H1 (cell line): ENCODE measurements at regions not wholly inside any gene's neighbourhood (a gene's known extent, or its start where the extent isn't known, plus 50 kb on each side); places are given as distances from the start of the nearest gene placed in this dataset.

Experiments used
- CTCF ChIA-PET: fragments of 300-600 bp; sonication (Branson Sonifier 250); formaldehyde crosslinking; loops from one replicate; lab custom pipeline; 2021; ENCODE audit not compliant: partially characterized antibody; lab: Charles Lee
- POLR2A ChIA-PET: fragments of 300-600 bp; sonication (Branson Sonifier 250); formaldehyde crosslinking; loops from one replicate; lab custom pipeline; 2021; ENCODE audit warnings: inconsistent platforms; ENCODE audit not compliant: partially characterized antibody; lab: Charles Lee
- DNase-seq, 2 experiments: peaks; one replicate each; pipeline versions ENCODE4 v3.0.0 to v3.0.0-alpha.2; 2010 to 2022; ENCODE audit warnings: low spot score in 2 of 2, low read depth in 1 of 2, mixed read lengths in 1 of 2
- FAIRE-seq: peaks from 2 replicates; lab custom pipeline; 2011; peaks lifted over from hg19 to GRCh38; lab: Jason Lieb, UNC
- H2AFZ ChIP-seq: 2 replicates; pipeline ENCODE4 v1.8.1; 2012; ENCODE audit warnings: low read length, inconsistent platforms
- H2AK5ac ChIP-seq: 2 replicates; pipeline ENCODE4 v1.6.1; 2013; ENCODE audit warnings: low read depth, low read length
- H2BK120ac ChIP-seq: replicated peaks from 2 replicates; pipeline ENCODE3; 2013; ENCODE audit warnings: low read depth, low read length, inconsistent platforms
- H2BK12ac ChIP-seq: 2 replicates; pipeline ENCODE4 v1.6.1; 2013; ENCODE audit warnings: low read depth, low read length
- H2BK15ac ChIP-seq: 2 replicates; pipeline ENCODE4 v1.6.1; 2013; ENCODE audit warnings: low read length
- H2BK20ac ChIP-seq: 2 replicates; pipeline ENCODE4 v1.6.1; 2013; ENCODE audit warnings: low read length
- H2BK5ac ChIP-seq: 2 replicates; pipeline ENCODE4 v1.6.1; 2013; ENCODE audit warnings: low read depth, low read length
- H3K14ac ChIP-seq: 2 replicates; pipeline ENCODE4 v1.6.1; 2013; ENCODE audit warnings: inconsistent platforms; ENCODE audit not compliant: insufficient read length
- H3K18ac ChIP-seq: 2 replicates; pipeline ENCODE4 v1.6.1; 2013; ENCODE audit warnings: low read length; ENCODE audit errors: extremely low read depth
- H3K23ac ChIP-seq: 2 replicates; pipeline ENCODE4 v1.6.1; 2013; ENCODE audit warnings: inconsistent platforms; ENCODE audit not compliant: insufficient read length
- H3K23me2 ChIP-seq: 2 replicates; pipeline ENCODE4 v1.6.1; 2013; ENCODE audit warnings: low read depth, low read length
- H3K27ac ChIP-seq: 2 replicates; pipeline ENCODE4 v1.6.1; 2011; ENCODE audit warnings: low read depth, low read length, inconsistent platforms
- H3K27me3 ChIP-seq, 4 experiments: replicated peaks in 1 of 4; 1 replicate in 1 of 4; 2 replicates in 3 of 4; pipeline versions ENCODE4 v1.6.1 to v1.8.1; 2011 to 2013; ENCODE audit warnings: low read length in 3 of 4, mild to moderate bottlenecking in 3 of 4, inconsistent platforms in 2 of 4, mixed read lengths in 2 of 4, moderate library complexity in 1 of 4; ENCODE audit not compliant: control insufficient read depth in 3 of 4, insufficient read depth in 3 of 4; ENCODE audit errors: extremely low read depth in 1 of 4
- H3K36me3 ChIP-seq, 4 experiments: 2 replicates each; pipeline versions ENCODE4 v1.6.1 to v1.8.1; 2011 to 2013; ENCODE audit warnings: mild to moderate bottlenecking in 4 of 4, low read length in 3 of 4, moderate library complexity in 2 of 4, control low read depth in 1 of 4, inconsistent platforms in 1 of 4; ENCODE audit not compliant: insufficient read depth in 4 of 4, control insufficient read depth in 2 of 4
- H3K4ac ChIP-seq: replicated peaks from 2 replicates; pipeline ENCODE3; 2013; ENCODE audit warnings: low read length, low read depth, mixed read lengths, inconsistent platforms; ENCODE audit not compliant: insufficient read length
- H3K4me1 ChIP-seq, 4 experiments: replicated peaks in 1 of 4; 1 replicate in 1 of 4; 2 replicates in 3 of 4; pipeline versions ENCODE4 v1.6.1 to v1.8.1; 2011 to 2013; ENCODE audit warnings: low read length in 3 of 4, inconsistent platforms in 2 of 4, mixed read lengths in 1 of 4; ENCODE audit not compliant: insufficient read depth in 4 of 4, control insufficient read depth in 3 of 4
- H3K4me2 ChIP-seq, 2 experiments: 2 replicates each; pipeline versions ENCODE4 v1.6.1 to v1.8.1; 2011 to 2013; ENCODE audit warnings: low read depth in 2 of 2, low read length in 2 of 2, control low read depth in 1 of 2, inconsistent platforms in 1 of 2, mild to moderate bottlenecking in 1 of 2; ENCODE audit not compliant: insufficient read depth in 1 of 2
- H3K4me3 ChIP-seq, 4 experiments: fragments of 200-600, 300-600 bp in 1 of 4; sonication (generic), shearing (Covaris generic), sonication (Bioruptor Twin) in 1 of 4; 2 replicates each; pipeline versions ENCODE4 v1.5.1 to v1.8.1; 2011 to 2016; ENCODE audit warnings: low read length in 4 of 4, low read depth in 3 of 4, control low read depth in 2 of 4, inconsistent platforms in 2 of 4, mild to moderate bottlenecking in 2 of 4, mixed read lengths in 1 of 4, moderate library complexity in 1 of 4; ENCODE audit not compliant: insufficient read depth in 2 of 4; ENCODE audit errors: extremely low read depth in 1 of 4
- H3K56ac ChIP-seq: replicated peaks from 2 replicates; pipeline ENCODE3; 2013; ENCODE audit warnings: low read depth, mild to moderate bottlenecking, mixed read lengths, low read length, inconsistent platforms; ENCODE audit not compliant: insufficient read length
- H3K79me1 ChIP-seq: 2 replicates; pipeline ENCODE4 v1.6.1; 2013; ENCODE audit warnings: low read depth, low read length, control low read depth
- H3K79me2 ChIP-seq, 2 experiments: 2 replicates each; pipeline versions ENCODE4 v1.6.1 to v1.8.1; 2012 to 2013; ENCODE audit warnings: low read length in 2 of 2, mild to moderate bottlenecking in 2 of 2, inconsistent platforms in 1 of 2; ENCODE audit not compliant: insufficient read depth in 2 of 2, control insufficient read depth in 1 of 2
- H3K9ac ChIP-seq, 4 experiments: replicated peaks in 1 of 4; 1 replicate in 1 of 4; 2 replicates in 3 of 4; pipeline versions ENCODE4 v1.6.1 to v1.8.1; 2011 to 2013; ENCODE audit warnings: low read depth in 3 of 4, low read length in 3 of 4, control low read depth in 2 of 4, mild to moderate bottlenecking in 2 of 4, moderate library complexity in 2 of 4, inconsistent platforms in 1 of 4; ENCODE audit errors: extremely low read depth in 1 of 4
- H3K9me3 ChIP-seq, 2 experiments: 2 replicates each; pipeline versions ENCODE4 v1.6.1 to v1.8.1; 2012 to 2013; ENCODE audit warnings: mild to moderate bottlenecking in 2 of 2, moderate library complexity in 2 of 2, control low read depth in 1 of 2, inconsistent platforms in 1 of 2, low read depth in 1 of 2, low read length in 1 of 2, mixed read lengths in 1 of 2; ENCODE audit not compliant: insufficient read depth in 2 of 2
- H4K20me1 ChIP-seq, 2 experiments: replicated peaks in 1 of 2; 2 replicates each; pipeline versions ENCODE3 to v1.8.1; 2011 to 2013; ENCODE audit warnings: inconsistent platforms in 2 of 2, low read length in 2 of 2, mild to moderate bottlenecking in 1 of 2; ENCODE audit not compliant: insufficient read depth in 2 of 2, control insufficient read depth in 1 of 2
- H4K5ac ChIP-seq: 2 replicates; pipeline ENCODE4 v1.6.1; 2013; ENCODE audit warnings: low read length, low read depth, mixed read lengths, inconsistent platforms; ENCODE audit not compliant: insufficient read length
- H4K8ac ChIP-seq: 2 replicates; pipeline ENCODE4 v1.8.0; 2013; ENCODE audit warnings: mild to moderate bottlenecking, moderate library complexity, low read length, inconsistent platforms; ENCODE audit not compliant: insufficient read depth; ENCODE audit errors: extremely low read depth
- H4K91ac ChIP-seq: replicated peaks from 2 replicates; pipeline ENCODE3; 2013; ENCODE audit warnings: low read length, mixed read lengths, inconsistent platforms; ENCODE audit not compliant: insufficient read length
- ATF3 ChIP-seq: IDR thresholded peaks from 2 replicates; pipeline ENCODE4 v1.6.1; 2011; ENCODE audit warnings: low read depth, mild to moderate bottlenecking, low read length; ENCODE audit not compliant: insufficient read depth
- CHD1 ChIP-seq: IDR thresholded peaks from 2 replicates; pipeline ENCODE4 v1.6.1; 2012; ENCODE audit warnings: low read depth, low read length, improper control_type of control experiment
- CREB1 ChIP-seq: IDR thresholded peaks from 2 replicates; pipeline ENCODE4 v1.6.1; 2012; ENCODE audit warnings: inconsistent platforms
- GABPA ChIP-seq: IDR thresholded peaks from 2 replicates; pipeline ENCODE4 v1.6.1; 2011; ENCODE audit warnings: mild to moderate bottlenecking, low read length, moderate library complexity, borderline replicate concordance; ENCODE audit not compliant: insufficient read depth
- JUND ChIP-seq: IDR thresholded peaks from 2 replicates; pipeline ENCODE4 v1.6.1; 2011; ENCODE audit warnings: mild to moderate bottlenecking, improper control_type of control experiment, low read length
- KDM4A ChIP-seq: IDR thresholded peaks from one replicate; pipeline ENCODE4 v1.7.1; 2012; ENCODE audit warnings: low read depth, mild to moderate bottlenecking, moderate library complexity, low read length, inconsistent platforms; ENCODE audit not compliant: severe bottlenecking
- POLR2AphosphoS5 ChIP-seq: IDR thresholded peaks from 2 replicates; pipeline ENCODE4 v1.6.1; 2011; ENCODE audit warnings: low read depth, low read length
- RXRA ChIP-seq: IDR thresholded peaks from 2 replicates; pipeline ENCODE4 v1.6.1; 2011; ENCODE audit warnings: low read depth, mild to moderate bottlenecking, low read length, moderate library complexity; ENCODE audit not compliant: insufficient read depth
- SAP30 ChIP-seq: fragments of 300-600 bp; sonication (generic); IDR thresholded peaks from 2 replicates; pipeline ENCODE4 v1.7.1; 2012; ENCODE audit warnings: low read length, moderate library complexity, mild to moderate bottlenecking, inconsistent platforms; ENCODE audit not compliant: insufficient read depth, insufficient replicate concordance
- SIRT6 ChIP-seq: IDR thresholded peaks from one replicate; pipeline ENCODE4 v1.7.1; 2012; ENCODE audit warnings: low read length, inconsistent platforms
- TBP ChIP-seq: IDR thresholded peaks from 2 replicates; pipeline ENCODE4 v1.6.1; 2011; ENCODE audit warnings: low read depth, low read length, improper control_type of control experiment
- TEAD4 ChIP-seq: IDR thresholded peaks from 2 replicates; pipeline ENCODE4 v1.6.1; 2012; ENCODE audit warnings: low read depth, low read length, inconsistent platforms, mixed read lengths
- WGBS, 2 experiments: shearing (Covaris generic) in 1 of 2; methylation state at CpG; one replicate each; pipeline versions ENCODE4 v1.1.6 to v1.1.7; 2013 to 2015; ENCODE audit warnings: low lambda C conversion rate in 2 of 2, mixed read lengths in 2 of 2, inconsistent platforms in 1 of 2, low coverage in 1 of 2, missing lambda C conversion rate in 1 of 2; ENCODE audit not compliant: insufficient replicate concordance in 2 of 2, insufficient coverage in 1 of 2, insufficient read length in 1 of 2; ENCODE audit errors: extremely low coverage in 1 of 2, missing lambda C conversion rate in 1 of 2; 5-methylcytosine and 5-hydroxymethylcytosine counted together

GRCh38 chr13:72126424-72126823 lies 259.4 kb upstream of the DACH1 start:
- H3K79me2 ChIP-seq = no peaks in the 10 kb centered on the region
- no peak overlapping the region for H3K14ac ChIP-seq
- H4K91ac ChIP-seq = no peak overlapping the region
- H4K20me1 ChIP-seq = no peaks in the 10 kb centered on the region
- no peak overlapping the region for H3K4me3 ChIP-seq
- no peak overlapping the region for H4K5ac ChIP-seq
- no peak overlapping the region for H4K8ac ChIP-seq
- no peak for DNase-seq
- no peaks in the 10 kb centered on the region for H3K9me3 ChIP-seq
- no peak overlapping the region for H2BK15ac ChIP-seq
- H2AFZ ChIP-seq = no peak overlapping the region
- H2BK12ac ChIP-seq = no peak overlapping the region
- H2AK5ac ChIP-seq = no peak overlapping the region
- H3K27me3 ChIP-seq = no peaks in the 10 kb centered on the region
- H3K23me2 ChIP-seq = no peaks in the 10 kb centered on the region
- H2BK120ac ChIP-seq = no peak overlapping the region
- H2BK20ac ChIP-seq = no peak overlapping the region
- ChIA-PET POLR2A (no interaction called here), CTCF (interaction anchor here (1.9 kb wide), 1 partner anchor 147 kb away, joined by 5 read pairs; no protein-coding TSS in a partner anchor)
- H2BK5ac ChIP-seq = no peak overlapping the region
- H3K79me1 ChIP-seq = no peaks in the 10 kb centered on the region
- no peak overlapping the region for H3K18ac ChIP-seq
- peaks cover 0 to 10% (median 3%) of the 10 kb centered on the region in 4 experiments; a peak in 4 of 7 replicates for H3K4me1 ChIP-seq
- no peak overlapping the region for H3K9ac ChIP-seq
- no peaks in the 10 kb centered on the region for H3K36me3 ChIP-seq
- H3K56ac ChIP-seq = no peak overlapping the region
- no peak overlapping the region for H3K27ac ChIP-seq
- no peak overlapping the region for H3K4ac ChIP-seq
- no peak overlapping the region for H3K4me2 ChIP-seq
- FAIRE-seq = no peak
- 93% methylated on average over 2 of the region's 2 CpGs; no CpG with 5 or more reads in 1 of the 2 experiments for WGBS, 2 experiments
- no peak overlapping the region for H3K23ac ChIP-seq
- TF ChIP-seq KDM4A = no peak
- no peak for TF ChIP-seq GABPA
- no peak for TF ChIP-seq CREB1
- no peak for TF ChIP-seq JUND
- no peak for TF ChIP-seq CHD1
- no peak for TF ChIP-seq TEAD4
- no peak for TF ChIP-seq ATF3
- no peak for TF ChIP-seq SAP30
- no peak for TF ChIP-seq POLR2AphosphoS5
- no peak for TF ChIP-seq SIRT6
- TF ChIP-seq TBP = no peak
- no peak for TF ChIP-seq RXRA
